GM12873 (cell line): ENCODE measurements at regions not wholly inside any gene's neighbourhood (a gene's known extent, or its start where the extent isn't known, plus 50 kb on each side); places are given as distances from the start of the nearest gene placed in this dataset.

Experiments
- CTCF ChIP-seq: IDR thresholded peaks from 2 replicates; pipeline ENCODE4 v1.5.1; 2012; ENCODE audit warnings: low read depth, mild to moderate bottlenecking, moderate library complexity, low read length, control low read depth; ENCODE audit not compliant: insufficient read depth; ENCODE audit errors: missing control alignments

GRCh38 chr19:29054886-29055675 is 157.9 kb downstream of the UQCRFS1 start:
- no peak for TF ChIP-seq CTCF

GRCh38 chr19:29048873-29049272 is 164.1 kb downstream of the UQCRFS1 start:
- TF ChIP-seq CTCF = no peak

- TF ChIP-seq CTCF = no peak
Measured at GRCh38 chr19:29045679-29046254, 167.2 kb downstream of the UQCRFS1 start.

GRCh38 chr19:29044037-29044436 is 168.9 kb downstream of the UQCRFS1 start:
- no peak for TF ChIP-seq CTCF

- TF ChIP-seq CTCF = no peak
Measured at GRCh38 chr19:29042450-29042849, 170.5 kb downstream of the UQCRFS1 start.

GRCh38 chr19:29040951-29041350 is 172.0 kb downstream of the UQCRFS1 start:
- TF ChIP-seq CTCF = no peak

- no peak for TF ChIP-seq CTCF
Measured at GRCh38 chr19:29040292-29040691, 172.7 kb downstream of the UQCRFS1 start.
